Colonic mucosa (tissue), 4 donors: ENCODE measurements at regions not wholly inside any gene's neighbourhood (a gene's known extent, or its start where the extent isn't known, plus 50 kb on each side); places are given as distances from the start of the nearest gene placed in this dataset.
"Not testable (repeated sequence)": the region's sequence is repeated elsewhere in the genome, so short reads cannot be mapped to it uniquely, and the experiment has no call there.

Experiments used
- DNase-seq: peaks from one replicate; pipeline ENCODE4 v3.0.0-alpha.2; 2020
- H3K27ac ChIP-seq: fragments of 200-600 bp; one replicate; pipeline ENCODE4 v1.8.0; 2021
- H3K27me3 ChIP-seq: fragments of 200-600 bp; one replicate; pipeline ENCODE4 v1.8.0; 2021
- H3K36me3 ChIP-seq: fragments of 200-600 bp; one replicate; pipeline ENCODE4 v1.8.0; 2021
- H3K4me1 ChIP-seq: fragments of 200-600 bp; one replicate; pipeline ENCODE4 v1.8.0; 2021; ENCODE audit warnings: mild to moderate bottlenecking
- H3K4me3 ChIP-seq: fragments of 200-600 bp; one replicate; pipeline ENCODE4 v1.8.0; 2021
- H3K9ac ChIP-seq, 2 donors: one replicate each; pipeline ENCODE4 v1.7.0; 2013; ENCODE audit warnings: control low read depth in 2 of 2, low read depth in 2 of 2, low read length in 2 of 2
- H3K9me3 ChIP-seq: fragments of 200-600 bp; one replicate; pipeline ENCODE4 v1.8.0; 2021
- intact Hi-C: fragments of 100-400 bp; cut with DNase I; formaldehyde crosslinking; loops from one replicate; pipeline ENCODE4 v1.14.1; 2022
- TF ChIP-seq, protein P1 (sequence below): fragments of 200-600 bp; IDR thresholded peaks from one replicate; pipeline ENCODE4 v1.8.0; 2022; ENCODE audit warnings: antibody characterized with exemption, mild to moderate bottlenecking
- donor health status: healthy.
- donor health status: DM: no; HTN: no; CAD: no.
- donor health status: DM: no; HTN: no; CAD: no.

- no peak overlapping the region for H3K4me3 ChIP-seq
- TF ChIP-seq, protein P1, sequence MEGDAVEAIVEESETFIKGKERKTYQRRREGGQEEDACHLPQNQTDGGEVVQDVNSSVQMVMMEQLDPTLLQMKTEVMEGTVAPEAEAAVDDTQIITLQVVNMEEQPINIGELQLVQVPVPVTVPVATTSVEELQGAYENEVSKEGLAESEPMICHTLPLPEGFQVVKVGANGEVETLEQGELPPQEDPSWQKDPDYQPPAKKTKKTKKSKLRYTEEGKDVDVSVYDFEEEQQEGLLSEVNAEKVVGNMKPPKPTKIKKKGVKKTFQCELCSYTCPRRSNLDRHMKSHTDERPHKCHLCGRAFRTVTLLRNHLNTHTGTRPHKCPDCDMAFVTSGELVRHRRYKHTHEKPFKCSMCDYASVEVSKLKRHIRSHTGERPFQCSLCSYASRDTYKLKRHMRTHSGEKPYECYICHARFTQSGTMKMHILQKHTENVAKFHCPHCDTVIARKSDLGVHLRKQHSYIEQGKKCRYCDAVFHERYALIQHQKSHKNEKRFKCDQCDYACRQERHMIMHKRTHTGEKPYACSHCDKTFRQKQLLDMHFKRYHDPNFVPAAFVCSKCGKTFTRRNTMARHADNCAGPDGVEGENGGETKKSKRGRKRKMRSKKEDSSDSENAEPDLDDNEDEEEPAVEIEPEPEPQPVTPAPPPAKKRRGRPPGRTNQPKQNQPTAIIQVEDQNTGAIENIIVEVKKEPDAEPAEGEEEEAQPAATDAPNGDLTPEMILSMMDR: no peak
- no peak overlapping the region for H3K27ac ChIP-seq
- no peak overlapping the region for H3K9ac ChIP-seq
- intact Hi-C loops: no loop called here
- no peaks in the 10 kb centered on the region for H3K4me1 ChIP-seq
- no peaks in the 10 kb centered on the region for H3K9me3 ChIP-seq
- H3K36me3 ChIP-seq: no peaks in the 10 kb centered on the region
- DNase-seq: no peak
- no peaks in the 10 kb centered on the region for H3K27me3 ChIP-seq
Measured at GRCh38 chr12:16785953-16786352, 180.0 kb upstream of the LMO3 start.

DNA sequence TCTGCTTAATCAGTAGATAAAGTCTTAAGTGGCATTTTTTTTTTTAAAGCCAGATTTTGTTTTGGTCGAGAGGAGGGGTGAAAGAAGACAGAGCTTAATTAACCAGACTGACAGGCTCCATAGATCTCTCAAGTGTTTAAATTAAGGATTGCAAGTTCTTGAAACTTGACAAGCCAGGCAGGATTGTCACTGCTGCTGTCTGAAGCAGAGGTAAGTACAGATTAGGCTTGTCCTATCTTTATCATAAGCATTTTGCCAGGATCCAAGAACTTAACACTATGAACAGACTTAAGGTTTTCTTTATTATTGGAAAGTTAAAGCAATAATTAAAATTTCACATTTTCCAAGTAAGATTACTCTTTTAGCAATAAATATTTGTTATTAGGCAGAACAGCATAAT, 179.6 kb upstream of the LMO3 start:
- intact Hi-C loops: no loop called here
- Histone ChIP-seq H3K27me3 (no peaks in the 10 kb centered on the region), H3K27ac (no peak overlapping the region), H3K9ac (no peak overlapping the region), H3K9me3 (no peaks in the 10 kb centered on the region), H3K36me3 (no peaks in the 10 kb centered on the region), H3K4me1 (no peaks in the 10 kb centered on the region), H3K4me3 (no peak overlapping the region)
- TF ChIP-seq, protein P1: no peak
- DNase-seq: no peak

GRCh38 chr12:16769129-16769528, 163.2 kb upstream of the LMO3 start:
- H3K27me3 ChIP-seq, H3K9me3 ChIP-seq, H3K9ac ChIP-seq, H3K4me1 ChIP-seq, H3K27ac ChIP-seq, intact Hi-C loops, H3K4me3 ChIP-seq, H3K36me3 ChIP-seq, DNase-seq: not testable (repeated sequence)

GRCh38 chr12:16766736-16767135, 160.8 kb upstream of the LMO3 start:
- no peaks in the 10 kb centered on the region for H3K4me1 ChIP-seq
- H3K4me3 ChIP-seq: no peak overlapping the region
- DNase-seq: no peak
- no peaks in the 10 kb centered on the region for H3K27me3 ChIP-seq
- no peak overlapping the region for H3K9ac ChIP-seq
- intact Hi-C loops: no loop called here
- H3K27ac ChIP-seq: no peak overlapping the region
- no peaks in the 10 kb centered on the region for H3K36me3 ChIP-seq
- TF ChIP-seq, protein P1: no peak
- no peaks in the 10 kb centered on the region for H3K9me3 ChIP-seq

DNA sequence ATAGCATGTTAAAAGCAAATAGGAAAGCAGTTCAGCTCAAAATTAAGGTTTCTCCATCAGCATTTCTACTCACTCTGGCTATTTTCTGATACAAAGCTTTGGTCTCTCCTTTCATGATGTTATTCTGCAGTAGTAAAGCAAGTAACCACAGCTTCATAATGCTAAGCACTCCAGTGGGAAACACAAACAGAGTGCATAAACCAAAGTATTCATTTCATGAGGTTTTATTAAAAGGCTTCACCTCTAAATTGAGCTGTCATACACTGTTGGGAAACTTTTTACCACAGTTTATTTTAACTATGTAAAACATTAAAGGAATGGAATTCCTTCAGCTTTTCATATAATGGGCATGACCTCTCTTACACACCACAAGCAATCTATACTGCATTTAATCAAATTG, 157.9 kb upstream of the LMO3 start:
- Histone ChIP-seq H3K27me3 (no peaks in the 10 kb centered on the region), H3K4me3 (no peak overlapping the region), H3K4me1 (no peaks in the 10 kb centered on the region), H3K27ac (no peak overlapping the region), H3K9me3 (no peaks in the 10 kb centered on the region), H3K9ac (no peak overlapping the region), H3K36me3 (no peaks in the 10 kb centered on the region)
- no peak for DNase-seq
- intact Hi-C loops: no loop called here
- TF ChIP-seq, protein P1: no peak

GRCh38 chr12:16756833-16757555, 151.0 kb upstream of the LMO3 start:
- Histone ChIP-seq H3K36me3 (no peaks in the 10 kb centered on the region), H3K9me3 (no peaks in the 10 kb centered on the region), H3K27me3 (no peaks in the 10 kb centered on the region), H3K27ac (no peak overlapping the region), H3K4me3 (no peak overlapping the region), H3K4me1 (no peaks in the 10 kb centered on the region), H3K9ac (no peak overlapping the region)
- TF ChIP-seq, protein P1: no peak
- intact Hi-C loops: no loop called here
- no peak for DNase-seq
